ENCODE measurements at regions not wholly inside any gene's neighbourhood (a gene's known extent, or its start where the extent isn't known, plus 50 kb on each side); places are given as distances from the start of the nearest gene placed in this dataset.

- Histone ChIP-seq H3K36me3 (no peaks in the 10 kb centered on the region), H3K9me3 (ENCODE audit: low read depth) (no peaks in the 10 kb centered on the region), H3K27ac (peak overlapping the region; percentile 40), H3K4me3 (no peak overlapping the region), H3K27me3 (no peaks in the 10 kb centered on the region), H3K4me1 (ENCODE audit: low read depth) (peaks cover 4% of the 10 kb centered on the region)
- no peak for TF ChIP-seq CTCF (IDR thresholded peaks at IDR 0.05; ENCODE audit: low read depth, low read length)
- no peak for DNase-seq (ENCODE audit: low read depth in 1 of 2, low spot score in 1 of 2)
Measured at GRCh38 chr14:46322730-46323403, 328.7 kb downstream of the RPL10L start.

GRCh38 chr14:46322076-46322475 is 329.5 kb downstream of the RPL10L start:
- Histone ChIP-seq H3K9me3 (ENCODE audit: low read depth) (no peaks in the 10 kb centered on the region), H3K27me3 (no peaks in the 10 kb centered on the region), H3K4me1 (ENCODE audit: low read depth) (peaks cover 4% of the 10 kb centered on the region), H3K27ac (no peak overlapping the region), H3K4me3 (no peak overlapping the region), H3K36me3 (no peaks in the 10 kb centered on the region)
- TF ChIP-seq CTCF (IDR thresholded peaks at IDR 0.05; ENCODE audit: low read depth, low read length): no peak
- DNase-seq (ENCODE audit: low read depth in 1 of 2, low spot score in 1 of 2): no peak

- TF ChIP-seq CTCF (IDR thresholded peaks at IDR 0.05; ENCODE audit: low read depth, low read length): no peak
- DNase-seq (ENCODE audit: low read depth in 1 of 2, low spot score in 1 of 2): no peak
- Histone ChIP-seq H3K9me3 (ENCODE audit: low read depth) (no peaks in the 10 kb centered on the region), H3K27ac (no peak overlapping the region), H3K27me3 (no peaks in the 10 kb centered on the region), H3K4me1 (ENCODE audit: low read depth) (no peaks in the 10 kb centered on the region), H3K36me3 (no peaks in the 10 kb centered on the region), H3K4me3 (no peak overlapping the region)
Measured at GRCh38 chr14:46306267-46306666, 345.3 kb downstream of the RPL10L start.

- no peaks in the 10 kb centered on the region for H3K4me1 ChIP-seq (ENCODE audit: low read depth)
- no peaks in the 10 kb centered on the region for H3K9me3 ChIP-seq (ENCODE audit: low read depth)
- no peaks in the 10 kb centered on the region for H3K36me3 ChIP-seq
- no peak overlapping the region for H3K4me3 ChIP-seq
- DNase-seq (ENCODE audit: low read depth in 1 of 2, low spot score in 1 of 2): no peak
- no peak for TF ChIP-seq CTCF (IDR thresholded peaks at IDR 0.05; ENCODE audit: low read depth, low read length)
- H3K27me3 ChIP-seq: no peaks in the 10 kb centered on the region
- H3K27ac ChIP-seq: no peak overlapping the region
Measured at GRCh38 chr14:46300765-46301164, 350.8 kb downstream of the RPL10L start.

- Histone ChIP-seq H3K27me3 (no peaks in the 10 kb centered on the region), H3K36me3 (no peaks in the 10 kb centered on the region), H3K4me3 (no peak overlapping the region), H3K27ac (no peak overlapping the region), H3K4me1 (ENCODE audit: low read depth) (no peaks in the 10 kb centered on the region), H3K9me3 (ENCODE audit: low read depth) (no peaks in the 10 kb centered on the region)
- TF ChIP-seq CTCF (IDR thresholded peaks at IDR 0.05; ENCODE audit: low read depth, low read length): no peak
- no peak for DNase-seq (ENCODE audit: low read depth in 1 of 2, low spot score in 1 of 2)
Measured at GRCh38 chr14:46290706-46291105, 360.9 kb downstream of the RPL10L start.

Data from cardiac muscle cell (in vitro differentiated cells and primary cell).